HCT116 (cell line): ENCODE measurements at regions not wholly inside any gene's neighbourhood (a gene's known extent, or its start where the extent isn't known, plus 50 kb on each side); places are given as distances from the start of the nearest gene placed in this dataset.
A peak's percentile ranks its signal among the peaks of the same experiment; 100 is the strongest.

Source experiments
- ATAC-seq: fragments of 200-7000 bp; cut with Tn5 transposase; 2 replicates; pipeline ENCODE4 v1.9.1; 2020; ENCODE audit warnings: mild to moderate bottlenecking, moderate library complexity
- BruUV-seq: library from RNA; stranded (reverse); fragments of 400-500 nt; replicated peaks from 2 replicates; lab custom pipeline; 2021; lab: Mats Ljungman, UMichigan
- CTCF ChIA-PET: fragments of 300-600 bp; sonication (Branson Sonifier 250); formaldehyde crosslinking; loops from one replicate; lab custom pipeline; 2021; ENCODE audit warnings: antibody characterized with exemption; lab: Charles Lee
- POLR2A ChIA-PET: fragments of 300-600, 350-600 bp; sonication (Branson Sonifier 250); formaldehyde crosslinking; loops from one replicate; lab custom pipeline; 2021; ENCODE audit warnings: antibody characterized with exemption; lab: Charles Lee
- RAD21 ChIA-PET, 2 experiments: fragments of 300-600 bp; sonication (Branson Sonifier 250); formaldehyde crosslinking; loops; one replicate each; lab custom pipeline; 2023; ENCODE audit warnings: low total read pairs in 2 of 2; ENCODE audit not compliant: uncharacterized antibody in 2 of 2, unreplicated experiment in 2 of 2, low non-redundant PET in 1 of 2; lab: Charles Lee
- DNase-seq: peaks from one replicate; pipeline ENCODE4 v3.0.0-alpha.2; 2010; ENCODE audit warnings: low read depth, low spot score
- H2AFZ ChIP-seq: fragments of 200-600 bp; shearing (Covaris generic), sonication (generic); 2 replicates; pipeline ENCODE4 v1.6.1; 2017; ENCODE audit warnings: low read depth, mixed run types, mixed read lengths, antibody characterized with exemption, low read length; ENCODE audit not compliant: poor library complexity, severe bottlenecking
- H3K27ac ChIP-seq: 2 replicates; pipeline ENCODE4 v1.5.1; 2012; ENCODE audit warnings: low read depth, low read length
- H3K27me3 ChIP-seq: fragments of 200-600 bp; sonication (generic); 2 replicates; pipeline ENCODE4 v1.6.1; 2016; ENCODE audit warnings: mixed run types, low read length, mixed read lengths; ENCODE audit not compliant: insufficient read depth
- H3K36me3 ChIP-seq, 2 experiments: fragments of 200-500 bp in 1 of 2; fragments of 200-600 bp in 1 of 2; sonication (Bioruptor generic) in 1 of 2; sonication (generic) in 1 of 2; 2 replicates each; pipeline versions ENCODE4 v1.5.1 to v1.6.1; 2014 to 2016; ENCODE audit warnings: low read length in 2 of 2, inconsistent platforms in 1 of 2, mixed read lengths in 1 of 2, mixed run types in 1 of 2; ENCODE audit not compliant: insufficient read depth in 2 of 2, control insufficient read depth in 1 of 2
- H3K4me1 ChIP-seq, 2 experiments: fragments of 200-600 bp in 1 of 2; sonication (generic) in 1 of 2; 2 replicates each; pipeline versions ENCODE4 v1.5.1 to v1.6.1; 2012 to 2017; ENCODE audit warnings: low read length in 2 of 2, inconsistent platforms in 1 of 2, mild to moderate bottlenecking in 1 of 2, mixed read lengths in 1 of 2, mixed run types in 1 of 2, moderate library complexity in 1 of 2; ENCODE audit not compliant: insufficient read depth in 2 of 2, control insufficient read depth in 1 of 2
- H3K4me2 ChIP-seq: fragments of 200-600 bp; sonication (generic); 2 replicates; pipeline ENCODE4 v1.6.1; 2017; ENCODE audit warnings: mixed run types, low read length, mixed read lengths
- H3K4me3 ChIP-seq, 2 experiments: fragments of 200-600 bp in 1 of 2; sonication (generic) in 1 of 2; replicated peaks in 1 of 2; 2 replicates each; pipeline ENCODE4 v1.5.1; 2011 to 2016; ENCODE audit warnings: low read length in 2 of 2, control low read depth in 1 of 2, low read depth in 1 of 2, mild to moderate bottlenecking in 1 of 2, mixed read lengths in 1 of 2, mixed run types in 1 of 2
- H3K79me2 ChIP-seq: fragments of 200-600 bp; sonication (generic); 2 replicates; pipeline ENCODE4 v1.6.1; 2017; ENCODE audit warnings: mild to moderate bottlenecking, mixed run types, low read length, moderate library complexity, mixed read lengths; ENCODE audit not compliant: insufficient read depth
- H3K9ac ChIP-seq: fragments of 200-600 bp; sonication (generic); 2 replicates; pipeline ENCODE4 v1.6.1; 2016; ENCODE audit warnings: low read length, mixed read lengths
- H3K9me2 ChIP-seq: fragments of 200-600 bp; sonication (generic), shearing (Covaris generic); 2 replicates; pipeline ENCODE4 v1.6.1; 2017; ENCODE audit warnings: mixed run types, mild to moderate bottlenecking, moderate library complexity; ENCODE audit not compliant: insufficient read depth
- H3K9me3 ChIP-seq, 2 experiments: fragments of 200-500 bp in 1 of 2; fragments of 200-600 bp in 1 of 2; sonication (Bioruptor generic) in 1 of 2; sonication (generic) in 1 of 2; 2 replicates each; pipeline ENCODE4 v1.6.1; 2014 to 2017; ENCODE audit warnings: low read length in 2 of 2, mixed read lengths in 2 of 2, inconsistent platforms in 1 of 2, low read depth in 1 of 2, mild to moderate bottlenecking in 1 of 2, mixed run types in 1 of 2, moderate library complexity in 1 of 2; ENCODE audit not compliant: control insufficient read depth in 1 of 2, insufficient read depth in 1 of 2
- H4K20me1 ChIP-seq: fragments of 200-600 bp; sonication (generic), shearing (Covaris generic); 2 replicates; pipeline ENCODE4 v1.6.1; 2017; ENCODE audit warnings: mixed run types, mild to moderate bottlenecking, moderate library complexity; ENCODE audit not compliant: insufficient read depth
- ATF3 ChIP-seq: IDR thresholded peaks from 2 replicates; pipeline ENCODE4 v1.6.1; 2012
- CEBPB ChIP-seq: IDR thresholded peaks from 2 replicates; pipeline ENCODE4 v1.6.1; 2012; ENCODE audit warnings: low read depth
- CTCF ChIP-seq, 3 experiments: fragments of 200-600 bp in 1 of 3; sonication (generic) in 1 of 3; IDR thresholded peaks in 2 of 3; conservative IDR thresholded peaks in 1 of 3; 2 replicates each; pipeline ENCODE4 v1.5.1; 2012 to 2017; ENCODE audit warnings: low read depth in 2 of 3, low read length in 2 of 3, antibody characterized with exemption in 1 of 3, borderline replicate concordance in 1 of 3, control low read depth in 1 of 3, mild to moderate bottlenecking in 1 of 3, mixed read lengths in 1 of 3, mixed run types in 1 of 3, moderate library complexity in 1 of 3; ENCODE audit not compliant: insufficient read depth in 1 of 3
- EGR1 ChIP-seq: IDR thresholded peaks from 2 replicates; pipeline ENCODE4 v1.6.1; 2012; ENCODE audit warnings: low read depth
- ELF1 ChIP-seq: IDR thresholded peaks from 2 replicates; pipeline ENCODE4 v1.6.1; 2012; ENCODE audit warnings: low read depth, borderline replicate concordance
- EZH2 ChIP-seq: fragments of 200-600 bp; sonication (generic); IDR thresholded peaks from 2 replicates; pipeline ENCODE4 v1.6.1; 2017; ENCODE audit warnings: antibody characterized with exemption, mixed run types
- JUND ChIP-seq: IDR thresholded peaks from 2 replicates; pipeline ENCODE4 v1.6.1; 2012
- POLR2A ChIP-seq: IDR thresholded peaks from 2 replicates; pipeline ENCODE4 v1.7.0; 2011; ENCODE audit warnings: borderline replicate concordance; ENCODE audit not compliant: insufficient read depth, insufficient read length; ENCODE audit errors: extremely low read depth
- RAD21 ChIP-seq: IDR thresholded peaks from 2 replicates; pipeline ENCODE4 v1.6.1; 2012; ENCODE audit warnings: low read depth, mild to moderate bottlenecking
- SIN3A ChIP-seq: IDR thresholded peaks from 2 replicates; pipeline ENCODE4 v1.6.1; 2012; ENCODE audit warnings: low read depth
- TCF7L2 ChIP-seq: IDR thresholded peaks from 2 replicates; pipeline ENCODE4 v1.7.0; 2011; ENCODE audit warnings: borderline replicate concordance, inconsistent platforms; ENCODE audit not compliant: insufficient read depth, insufficient read length; ENCODE audit errors: extremely low read depth
- ZNF274 ChIP-seq: fragments of 200-500 bp; sonication (Bioruptor generic); IDR thresholded peaks from 2 replicates; pipeline ENCODE4 v1.6.1; 2014; ENCODE audit warnings: mild to moderate bottlenecking, low read depth, low read length, inconsistent platforms
- intact Hi-C: fragments of 100-400 bp; cut with micrococcal nuclease; formaldehyde crosslinking; loops from 2 replicates; pipeline ENCODE4 v1.10.0; 2022

- TF ChIP-seq EZH2 (no peak), CEBPB (peak; percentile 38; the same call in 1 of the 2 replicates), EGR1 (no peak), ZNF274 (no peak), ATF3 (no peak), TCF7L2 (peak; percentile 66), ELF1 (peak; percentile 13; the same call in 1 of the 2 replicates), CTCF (IDR thresholded peaks at IDR 0.05 in 2 of 3, conservative IDR thresholded peaks at IDR 0.05 in 1 of 3; ENCODE audit: borderline replicate concordance in 1 of 3, insufficient read depth in 1 of 3, low read depth in 2 of 3, low read length in 2 of 3) (no peak)
- TF ChIP-seq, all 23 proteins: peak for 13
These were observed 188.5 kb upstream of the KRR1 start (continued) for GRCh38 chr12:75699728-75700496.

- ATAC-seq (no peak), DNase-seq (no peak)
- Histone ChIP-seq H3K4me2 (peak overlapping the region; percentile 60), H3K9me2 (no peaks in the 10 kb centered on the region), H3K27me3 (no peaks in the 10 kb centered on the region), H3K9ac (peak overlapping the region; percentile 66), H3K79me2 (peaks cover 10% of the 10 kb centered on the region), H3K4me1 (peaks cover 92 to 100% of the 10 kb centered on the region in 2 experiments), H3K27ac (peak overlapping the region; percentile 100), H2AFZ (no peak overlapping the region), H3K9me3 (no peaks in the 10 kb centered on the region), H3K4me3 (no peak overlapping the region), H4K20me1 (no peaks in the 10 kb centered on the region), H3K36me3 (no peaks in the 10 kb centered on the region)
- intact Hi-C loops = no loop called here
- POLR2A ChIA-PET = interaction anchor here (0.9 to 2.7 kb wide), 10 partner anchors 11 to 333 kb away, joined by 3 to 30 read pairs (median 4); partner anchors contain the start of gene PHLDA1
- CTCF ChIA-PET = interaction anchor here (1.1 kb wide), 1 partner anchor 26 kb away, joined by 3 read pairs; no protein-coding TSS in a partner anchor
- BruUV-seq = TSS peak; percentile 68
- TF ChIP-seq JUND = no peak
- no peak for TF ChIP-seq ELF1
- no peak for TF ChIP-seq RAD21
- peak; percentile 25 for TF ChIP-seq POLR2A
- peak; percentile 27; the same call in 1 of the 2 replicates for TF ChIP-seq SIN3A
- RAD21 ChIA-PET = no interaction called here
These were observed 187.8 kb upstream of the KRR1 start for GRCh38 chr12:75699251-75699650.
